GM18873 (cell line): ENCODE measurements at regions not wholly inside any gene's neighbourhood (a gene's known extent, or its start where the extent isn't known, plus 50 kb on each side); places are given as distances from the start of the nearest gene placed in this dataset.
"Not testable (repeated sequence)": the region's sequence is repeated elsewhere in the genome, so short reads cannot be mapped to it uniquely, and the experiment has no call there.

Source experiments
- ATAC-seq: cut with Tn5 transposase; IDR thresholded peaks from one replicate; pipeline ENCODE4 v1.9.1; 2021; ENCODE audit warnings: mild to moderate bottlenecking, moderate library complexity, moderate number of reproducible peaks; ENCODE audit not compliant: unreplicated experiment, low FRiP score

DNA sequence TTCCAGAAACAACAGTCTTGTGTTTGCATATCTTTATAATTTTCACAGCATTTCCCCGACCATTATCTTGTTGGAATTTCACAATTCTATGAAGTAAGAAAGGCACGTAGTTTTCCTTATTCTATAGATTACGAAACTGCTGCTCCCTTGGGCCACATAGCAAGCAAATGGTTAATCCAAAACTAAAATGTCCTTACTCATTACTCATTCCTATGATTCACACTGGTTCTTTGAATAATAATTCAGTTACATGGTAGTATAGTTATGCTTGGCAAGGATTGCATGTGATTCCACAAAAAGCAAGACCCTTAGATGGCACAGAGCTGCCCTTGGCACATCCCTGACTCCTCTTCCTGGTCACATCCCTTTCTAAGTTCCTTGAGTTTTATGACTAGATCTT lies 51.2 kb downstream of the OR13H1 start:
- no peak for ATAC-seq

DNA sequence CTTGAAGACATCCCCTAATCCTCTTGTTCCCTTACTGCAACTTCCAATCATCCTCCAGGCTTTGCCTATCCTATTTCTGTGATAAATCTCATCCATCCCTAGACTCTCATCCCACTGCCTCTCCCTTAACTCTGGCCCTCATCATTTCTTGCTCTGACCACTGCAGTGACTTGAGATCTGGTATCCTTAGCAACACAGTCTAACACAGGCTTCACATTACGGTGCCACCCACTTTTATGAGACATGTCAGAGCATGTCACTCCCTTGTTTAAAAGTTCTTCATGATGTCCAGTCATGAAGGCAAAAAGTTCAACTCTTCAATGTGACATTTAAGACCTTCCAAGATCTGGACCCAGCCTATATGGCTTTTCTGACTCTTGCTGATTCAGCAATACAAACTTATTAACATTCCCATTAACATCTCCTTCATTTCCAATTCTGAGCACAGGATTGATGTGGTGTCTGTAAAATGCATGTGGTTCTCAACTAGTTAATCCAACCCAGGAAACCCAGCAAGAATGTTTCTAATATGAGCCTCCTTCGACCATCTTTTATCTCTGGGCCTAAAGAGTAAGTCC lies 64.0 kb downstream of the OR13H1 start:
- no peak for ATAC-seq

DNA sequence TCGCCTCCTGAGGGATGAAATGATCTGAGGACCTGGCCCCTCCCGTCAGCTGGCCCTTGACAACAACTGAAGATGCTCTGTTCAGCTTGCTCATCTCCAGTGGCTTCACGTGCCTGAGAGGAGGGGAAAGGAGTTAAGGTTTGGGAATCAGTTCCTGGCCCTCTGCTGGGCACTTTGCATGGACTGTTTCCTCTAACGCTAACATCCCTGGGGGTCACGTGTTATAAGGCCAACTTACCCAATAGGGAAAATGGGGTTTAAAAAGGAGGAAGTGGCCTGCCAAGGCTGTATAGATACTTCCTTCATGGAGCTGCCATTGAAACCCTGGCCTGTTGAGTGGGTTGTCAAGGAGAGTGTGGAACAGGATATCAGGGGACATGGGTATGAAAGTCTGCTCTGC lies 65.6 kb downstream of the OR13H1 start:
- no peak for ATAC-seq

DNA sequence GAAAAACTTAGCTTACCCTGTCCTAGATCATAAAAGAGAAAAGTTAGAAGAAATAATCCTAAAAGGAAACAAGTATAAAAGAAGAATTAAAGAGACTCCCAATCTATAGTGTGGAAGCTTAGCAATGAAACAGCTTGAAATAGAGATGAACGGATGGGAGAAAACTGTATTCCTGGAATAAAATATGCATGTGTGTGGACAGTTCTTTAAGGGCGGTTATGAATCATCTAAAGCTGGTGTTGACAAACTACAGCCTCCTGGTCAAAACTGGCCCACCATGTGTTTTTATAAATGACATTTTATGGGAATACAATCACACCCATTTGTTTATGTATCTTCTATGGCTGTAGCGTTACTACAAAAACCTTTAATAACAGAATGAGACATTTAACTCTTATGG lies 69.4 kb downstream of the OR13H1 start:
- ATAC-seq = no peak

DNA sequence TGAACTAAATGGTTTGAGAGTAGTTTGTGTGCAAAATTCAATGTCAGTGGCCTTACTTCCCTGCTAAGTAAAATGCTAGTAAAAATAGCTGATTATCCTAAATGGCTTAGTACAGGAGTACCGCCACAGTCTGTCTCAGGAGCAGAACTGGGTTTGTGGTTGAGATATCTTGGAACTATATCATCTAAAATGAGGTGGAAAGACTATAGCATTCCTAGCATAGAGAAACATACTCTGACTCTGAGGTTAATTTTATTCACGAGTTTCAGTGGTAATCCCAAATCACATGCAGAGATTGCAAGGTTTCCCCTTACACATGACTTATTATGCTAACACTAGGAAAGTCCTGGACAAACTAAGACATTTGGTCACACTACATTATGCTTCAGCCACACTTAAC lies 70.4 kb downstream of the OR13H1 start:
- no peak for ATAC-seq

DNA sequence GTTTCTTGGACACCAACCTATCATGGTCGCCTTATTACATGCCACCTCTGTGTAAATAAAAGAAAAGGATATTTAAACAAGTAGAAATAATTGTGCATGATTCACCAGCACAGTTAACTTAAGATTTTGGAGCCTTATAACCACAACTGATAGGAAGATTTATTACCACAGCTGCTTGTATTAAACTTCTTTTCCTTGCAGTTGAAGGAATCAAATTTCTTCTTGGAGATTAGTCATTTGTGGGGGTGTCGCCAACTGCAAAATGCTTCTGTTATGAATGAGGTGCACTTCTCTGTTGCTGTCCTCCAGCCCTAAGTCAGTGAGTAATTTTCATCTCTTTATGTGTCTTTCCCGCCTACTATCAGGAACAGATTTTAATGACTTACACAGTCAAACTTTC lies 73.3 kb downstream of the OR13H1 start:
- ATAC-seq = no peak

DNA sequence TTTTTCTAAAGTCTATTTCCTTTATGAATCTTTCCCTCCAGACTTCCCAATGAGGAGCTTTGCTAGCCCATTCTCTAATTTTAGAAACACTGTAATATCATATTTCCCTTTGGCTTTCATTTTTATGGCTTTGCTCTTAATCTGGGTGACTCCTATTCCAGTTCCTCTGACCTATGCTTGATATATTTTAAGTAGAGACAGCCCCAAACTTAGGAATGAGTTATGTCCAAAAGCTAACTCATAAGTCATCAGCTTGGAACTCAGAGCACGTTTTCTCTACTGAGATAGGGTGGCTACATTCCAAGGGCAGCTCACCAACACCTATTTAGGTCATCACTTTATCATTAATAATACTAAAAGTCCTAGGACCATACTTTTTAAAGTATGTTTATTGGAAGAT lies 77.8 kb downstream of the OR13H1 start:
- no peak for ATAC-seq

DNA sequence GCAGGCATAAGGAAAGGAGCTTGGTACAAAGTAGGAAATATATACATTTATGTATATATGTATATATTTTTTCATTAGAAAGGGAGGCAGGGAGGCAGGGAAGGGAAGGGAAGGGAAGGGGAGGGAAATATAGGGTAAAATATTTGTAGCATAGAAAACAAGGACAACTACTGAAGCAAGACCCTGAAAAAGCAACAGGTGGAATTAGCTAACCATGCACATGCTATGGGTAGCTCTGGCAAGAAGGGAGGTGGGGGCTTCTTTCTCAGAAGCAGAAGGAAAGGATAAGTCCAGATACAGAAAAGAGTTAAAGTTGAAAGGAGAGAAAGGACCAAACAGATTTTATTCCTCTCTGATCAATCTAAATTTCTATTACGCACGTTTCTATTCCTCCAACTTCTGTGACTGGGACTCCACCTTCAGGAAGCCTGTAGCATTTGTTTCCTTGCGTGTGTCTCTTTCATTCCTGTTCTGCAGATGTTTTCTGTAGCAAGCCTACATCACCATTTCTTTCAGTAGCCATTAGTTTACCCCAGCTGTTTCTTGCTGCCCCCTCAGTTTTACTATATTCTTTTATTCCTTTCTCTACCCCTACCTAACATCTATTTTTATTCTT lies 82.9 kb downstream of the OR13H1 start:
- ATAC-seq = no peak

DNA sequence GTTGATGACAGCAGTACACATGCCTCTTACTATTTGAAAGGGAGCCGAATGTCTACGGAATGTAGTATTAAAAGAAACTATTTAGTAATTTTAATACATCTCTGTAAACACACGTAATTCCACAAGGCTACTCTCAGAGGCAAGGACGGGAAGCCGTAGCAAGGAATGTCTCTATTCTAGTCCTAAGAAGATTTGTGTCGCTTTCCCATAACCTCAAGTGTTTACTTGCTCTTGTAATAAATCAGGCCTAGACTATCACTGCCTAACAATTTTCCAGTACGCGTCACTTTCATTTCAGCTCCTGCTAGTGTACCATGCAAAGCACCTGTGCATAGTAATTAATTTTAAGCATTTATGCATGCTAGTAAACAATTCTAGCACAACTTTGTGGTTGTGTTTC lies 86.7 kb downstream of the OR13H1 start:
- ATAC-seq = no peak

DNA sequence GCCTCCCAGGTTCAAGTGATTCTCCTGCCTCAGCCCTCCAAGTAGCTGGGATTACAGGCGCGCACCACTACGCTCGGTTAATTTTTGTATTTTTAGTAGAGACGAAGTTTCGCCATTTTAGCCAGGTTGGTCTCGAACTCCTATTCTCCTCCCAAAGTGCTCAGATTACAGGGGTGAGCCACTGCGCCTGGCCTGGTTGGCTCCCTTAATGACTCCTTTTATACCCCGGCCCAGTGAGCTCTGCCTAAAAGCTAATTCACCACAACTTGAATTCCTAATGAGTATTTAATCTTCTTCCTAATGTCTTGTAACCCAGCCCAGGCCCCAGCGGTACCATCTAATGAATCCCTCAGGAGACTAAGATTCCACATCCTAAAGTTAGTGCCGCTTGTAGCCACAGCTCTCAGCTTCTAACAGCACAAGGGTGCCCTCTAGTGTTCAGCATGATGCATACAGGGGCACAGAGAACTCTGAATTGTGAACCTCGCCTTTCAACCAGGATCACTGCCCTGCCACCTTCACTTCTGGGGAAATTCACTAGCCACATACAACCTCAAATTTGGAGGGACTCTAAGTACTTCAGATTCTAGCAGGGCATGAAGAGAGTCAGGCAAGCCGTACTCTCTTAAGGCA lies 89.5 kb downstream of the OR13H1 start:
- ATAC-seq = peak; percentile 68

DNA sequence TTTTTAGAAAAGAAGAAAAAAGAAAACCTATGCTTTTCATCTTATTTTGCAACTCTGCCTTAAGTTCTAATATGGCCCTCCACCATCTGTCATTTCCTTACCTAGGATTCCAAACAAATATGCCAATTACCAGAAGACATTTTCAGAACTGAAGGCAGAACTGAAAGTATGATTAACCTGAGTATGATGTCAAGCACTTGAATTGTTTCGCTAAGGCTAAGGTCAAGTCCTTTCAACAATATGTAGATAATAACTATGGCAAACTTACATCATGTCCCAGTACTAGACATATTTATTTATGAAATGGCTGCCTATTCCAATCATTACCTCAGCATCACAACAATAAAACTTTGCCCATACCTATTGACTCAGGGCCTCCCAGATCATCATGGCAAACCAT lies 91.0 kb downstream of the OR13H1 start:
- no peak for ATAC-seq

DNA sequence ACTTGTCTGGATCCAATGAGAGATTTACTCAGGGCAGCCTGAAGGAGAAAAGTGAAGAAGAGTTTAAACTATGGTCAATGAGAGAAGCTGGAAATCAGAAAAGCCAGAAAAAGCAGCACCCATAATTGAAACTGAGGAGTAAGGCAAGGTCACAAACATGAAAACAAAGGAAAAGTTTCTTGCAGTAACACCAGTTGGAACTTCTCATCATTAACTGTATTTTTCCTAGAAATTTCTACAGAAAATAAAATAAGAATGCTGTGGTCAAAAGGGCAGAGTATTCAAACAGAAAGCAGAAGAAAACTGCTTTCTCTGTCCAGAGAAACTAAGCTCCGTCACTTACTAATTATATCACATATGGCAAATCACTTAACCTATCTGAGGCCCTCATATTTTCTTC lies 102.2 kb downstream of the OR13H1 start:
- no peak for ATAC-seq

DNA sequence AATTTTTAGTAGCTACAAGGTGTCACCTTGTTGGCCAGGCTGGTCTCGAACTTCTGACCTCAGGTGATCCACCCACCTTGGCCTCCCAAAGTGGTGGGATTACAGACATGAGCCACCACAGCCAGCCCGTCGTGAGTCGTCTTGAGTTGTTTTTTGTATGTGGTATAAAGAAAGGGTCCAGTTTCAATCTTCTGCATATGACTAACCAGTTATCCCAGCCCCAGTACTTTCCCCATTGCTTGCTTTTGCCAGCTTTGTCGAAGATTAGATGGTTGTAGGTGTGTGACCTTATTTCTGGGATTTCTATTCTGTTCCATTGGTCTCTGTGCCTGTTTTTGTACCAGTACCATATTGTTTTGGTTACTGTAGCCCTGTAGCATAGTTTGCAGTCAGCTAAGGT lies 105.9 kb downstream of the OR13H1 start:
- ATAC-seq = no peak

DNA sequence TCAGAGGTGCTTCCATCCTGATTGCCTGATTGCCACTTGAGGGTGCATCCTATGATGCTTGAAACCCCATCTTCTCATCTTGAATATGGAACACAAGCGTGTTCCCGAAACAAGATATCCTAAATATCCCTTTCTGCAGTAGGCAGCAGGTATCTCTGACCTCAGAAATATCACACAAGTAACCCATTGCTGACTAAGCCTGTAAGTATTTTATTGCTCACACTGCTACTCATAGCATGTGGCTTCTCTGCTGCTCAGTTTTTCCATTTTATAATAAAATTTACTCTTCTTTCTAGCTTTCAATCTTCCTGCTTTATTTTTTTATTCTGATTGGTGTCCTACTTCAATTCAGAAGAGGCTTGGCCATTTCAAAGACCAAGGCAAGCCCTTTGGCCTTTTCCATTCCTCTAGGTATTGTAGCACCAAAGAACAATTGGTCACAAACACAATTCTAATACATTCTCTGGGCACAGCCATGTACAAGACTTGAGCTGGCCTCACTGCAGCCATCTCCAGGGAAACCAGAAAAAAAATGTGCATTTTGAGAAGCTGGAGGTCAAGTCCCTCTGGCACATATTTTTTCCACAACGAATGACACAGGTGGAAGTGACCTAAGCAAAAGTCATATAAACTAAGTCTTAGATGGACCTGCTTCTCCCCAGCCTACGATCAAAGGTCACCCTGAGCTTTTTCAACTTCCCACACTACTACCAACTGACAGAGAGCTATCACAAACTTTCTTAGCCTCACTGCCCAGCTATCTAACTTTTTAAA lies 107.0 kb downstream of the OR13H1 start:
- no peak for ATAC-seq

DNA sequence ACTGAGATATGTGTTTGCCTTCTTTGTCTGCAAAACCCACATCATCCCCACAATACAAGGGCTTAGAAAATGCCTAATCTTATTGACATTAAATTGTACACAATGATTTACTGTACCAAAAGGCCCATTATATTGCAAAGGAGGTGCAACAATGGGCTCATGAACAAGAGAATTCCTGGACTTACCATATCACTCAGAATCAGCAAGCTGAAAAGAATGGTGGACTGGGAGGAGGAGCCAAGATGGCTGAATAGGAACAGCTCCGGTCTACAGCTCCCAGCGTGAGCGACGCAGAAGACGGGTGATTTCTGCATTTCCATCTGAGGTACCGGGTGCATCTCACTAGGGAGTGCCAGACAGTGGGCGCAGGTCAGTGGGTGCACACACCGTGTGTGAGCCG lies 119.9 kb downstream of the OR13H1 start:
- ATAC-seq = not testable (repeated sequence)

DNA sequence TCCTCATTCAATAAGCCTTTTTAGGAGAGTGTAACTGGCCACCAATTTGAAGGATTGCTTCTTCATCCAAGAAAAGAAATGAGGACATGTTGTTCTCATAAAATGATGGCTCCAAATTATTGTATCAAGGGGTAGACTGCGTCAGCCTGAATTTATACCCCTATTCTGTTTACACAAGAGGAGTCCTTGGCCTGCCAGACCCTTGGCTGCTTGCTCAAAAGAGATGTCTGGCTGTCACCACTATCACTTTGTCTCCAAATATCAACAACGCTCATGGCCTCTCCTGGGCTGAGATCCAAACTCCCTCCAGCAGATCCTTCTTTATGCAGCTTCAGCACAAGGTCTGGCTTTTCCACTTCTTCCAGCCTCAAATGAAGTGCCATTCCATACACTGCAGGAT lies 127.9 kb downstream of the OR13H1 start:
- no peak for ATAC-seq

DNA sequence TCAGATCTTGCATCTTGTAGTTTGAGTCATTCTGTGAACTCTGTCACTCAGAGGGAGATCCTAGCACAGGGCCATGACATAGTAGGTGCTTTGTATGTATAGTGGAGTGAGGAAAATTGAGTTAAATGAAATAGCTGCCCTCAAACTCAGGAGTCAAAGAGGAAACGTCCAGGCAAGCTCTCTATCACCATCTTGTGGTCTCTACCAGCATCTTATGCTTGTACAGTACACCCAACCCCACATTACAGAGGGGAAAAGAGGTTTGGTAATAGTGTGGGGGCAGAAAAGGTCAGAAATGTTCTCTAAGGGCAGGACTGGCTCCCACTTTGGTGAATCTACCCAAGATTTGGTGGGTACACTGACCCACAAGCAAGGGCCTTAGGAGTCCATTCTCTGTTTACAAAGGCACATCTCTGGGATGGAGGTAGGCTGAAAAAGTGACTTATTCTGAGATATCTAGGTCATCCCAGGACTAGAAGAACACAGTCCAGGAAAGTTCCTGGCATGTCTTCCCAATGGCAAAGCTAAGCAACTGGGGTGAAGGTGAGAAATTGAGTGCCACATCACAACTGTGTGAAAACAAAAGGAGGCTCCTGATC lies 131.8 kb downstream of the OR13H1 start:
- ATAC-seq = no peak

DNA sequence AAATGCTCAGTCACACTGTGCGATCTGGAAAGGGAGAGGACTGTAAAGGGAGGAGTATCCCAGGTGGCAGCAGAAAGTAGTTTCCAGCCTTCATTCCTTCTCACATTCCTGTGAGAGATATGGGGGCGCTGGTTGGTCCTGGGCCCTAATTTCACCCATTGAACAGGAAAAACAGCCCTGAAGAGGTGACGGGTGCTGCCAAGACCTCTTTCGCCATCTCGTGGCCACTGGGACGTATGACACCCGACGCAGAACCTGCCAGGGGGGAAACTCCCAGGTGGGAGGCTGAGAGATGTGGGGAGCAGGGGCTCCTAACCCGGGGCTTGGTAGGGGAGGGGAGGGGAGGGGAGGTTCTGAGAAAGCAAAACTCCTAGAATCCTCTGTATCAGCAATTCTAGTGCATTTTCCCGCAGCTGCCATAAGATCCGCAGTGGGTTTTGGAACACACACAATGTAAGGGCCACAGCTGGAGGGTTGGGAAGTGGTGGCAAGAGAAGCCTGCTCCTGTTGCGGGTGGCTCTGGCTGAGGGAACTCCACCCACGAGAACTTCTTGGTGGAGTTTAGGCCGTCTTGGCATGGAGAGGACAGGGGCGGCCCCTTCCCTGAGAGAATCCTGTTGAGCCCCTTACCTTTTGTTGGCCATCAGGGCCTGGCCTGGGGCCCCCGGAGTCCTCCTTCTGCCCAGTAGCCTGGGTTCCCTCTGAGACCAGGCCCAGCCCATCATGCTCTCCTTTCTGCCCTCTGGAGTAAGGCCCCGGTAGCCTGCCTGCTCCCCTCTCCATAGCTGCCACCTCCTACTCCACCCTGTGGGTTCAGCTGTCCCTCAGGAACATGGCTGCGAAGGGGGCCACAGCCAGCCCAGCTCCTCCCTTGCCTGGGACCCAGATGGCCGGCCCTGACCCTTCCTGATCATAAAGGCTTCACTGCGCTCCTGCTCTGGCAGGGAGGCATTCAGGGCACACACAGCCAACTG lies 134.1 kb downstream of the OR13H1 start:
- ATAC-seq = peak; percentile 58

DNA sequence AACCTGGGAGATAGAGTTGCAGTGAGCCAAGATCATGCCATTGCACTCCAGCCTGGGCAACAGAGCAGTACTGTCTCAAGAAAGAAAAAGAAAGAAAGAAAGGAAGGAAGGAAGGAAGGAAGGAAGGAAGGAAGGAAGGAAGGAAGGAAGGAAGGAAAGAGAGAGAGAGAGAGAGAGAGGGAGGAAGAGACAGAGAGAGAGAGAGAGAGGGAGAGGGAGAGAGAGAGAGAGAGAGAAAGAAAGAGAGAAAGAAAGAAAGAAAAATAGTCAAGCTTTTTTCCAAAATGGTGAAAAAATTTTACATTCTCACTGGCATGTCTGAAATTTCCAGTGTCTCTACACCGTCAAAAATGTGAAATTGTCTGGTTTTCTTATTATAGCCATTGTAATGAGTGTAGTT lies 138.9 kb downstream of the OR13H1 start:
- ATAC-seq = not testable (repeated sequence)

DNA sequence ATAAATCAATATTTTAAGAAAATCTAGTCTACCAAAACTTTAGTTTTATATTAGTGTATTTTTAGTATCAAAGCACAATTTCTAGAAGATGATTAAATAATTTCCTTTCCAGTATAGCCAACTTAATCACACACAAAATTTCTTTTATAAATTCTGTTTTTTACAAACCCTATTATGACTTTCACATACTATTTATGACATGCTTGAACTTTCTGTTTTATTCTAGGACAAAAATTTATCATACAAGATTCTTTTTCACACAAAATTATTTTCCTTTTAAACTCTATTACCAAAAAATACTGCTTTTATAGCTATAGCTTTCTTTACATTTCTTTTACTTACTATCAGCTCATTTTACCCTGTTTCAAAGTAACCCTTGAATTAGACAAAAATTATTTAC lies 149.5 kb downstream of the OR13H1 start:
- no peak for ATAC-seq
